OCI-LY1 (cell line): ENCODE measurements at regions not wholly inside any gene's neighbourhood (a gene's known extent, or its start where the extent isn't known, plus 50 kb on each side); places are given as distances from the start of the nearest gene placed in this dataset.

Experiments
- EZH2 ChIP-seq: fragments of 200-600 bp; sonication (generic), shearing (Covaris generic); IDR thresholded peaks from 2 replicates; pipeline ENCODE4 v1.8.0; 2017; ENCODE audit warnings: borderline replicate concordance, mixed run types, mild to moderate bottlenecking, antibody characterized with exemption, low read length, moderate library complexity, mixed read lengths
- TF ChIP-seq, protein P1 (sequence below): fragments of 200-600 bp; sonication (generic), shearing (Covaris generic); IDR thresholded peaks from 2 replicates; pipeline ENCODE4 v1.5.1; 2017; ENCODE audit warnings: mild to moderate bottlenecking, antibody characterized with exemption, low read length, moderate library complexity, mixed read lengths

DNA sequence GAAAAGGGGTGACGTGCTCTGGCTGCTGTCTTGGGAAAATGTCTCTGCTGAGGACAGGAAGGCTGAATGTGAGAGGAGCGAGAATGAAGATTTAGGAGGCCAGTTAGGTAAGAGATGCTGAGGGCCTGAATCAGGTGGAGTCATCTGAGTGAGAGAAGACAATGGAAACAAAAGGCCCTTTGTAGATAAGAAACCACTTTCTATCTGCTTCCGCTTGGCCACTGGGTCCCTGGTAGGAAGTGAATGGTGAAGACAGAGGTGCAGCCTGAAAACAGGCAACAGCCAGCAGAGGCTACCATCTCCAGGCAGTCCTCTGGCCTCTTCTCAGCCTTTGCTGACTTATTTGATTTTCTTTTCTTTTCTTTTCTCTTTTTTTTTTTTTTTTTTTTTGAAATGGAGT lies 374.0 kb upstream of the SLC14A2 start:
- TF ChIP-seq, protein P1, sequence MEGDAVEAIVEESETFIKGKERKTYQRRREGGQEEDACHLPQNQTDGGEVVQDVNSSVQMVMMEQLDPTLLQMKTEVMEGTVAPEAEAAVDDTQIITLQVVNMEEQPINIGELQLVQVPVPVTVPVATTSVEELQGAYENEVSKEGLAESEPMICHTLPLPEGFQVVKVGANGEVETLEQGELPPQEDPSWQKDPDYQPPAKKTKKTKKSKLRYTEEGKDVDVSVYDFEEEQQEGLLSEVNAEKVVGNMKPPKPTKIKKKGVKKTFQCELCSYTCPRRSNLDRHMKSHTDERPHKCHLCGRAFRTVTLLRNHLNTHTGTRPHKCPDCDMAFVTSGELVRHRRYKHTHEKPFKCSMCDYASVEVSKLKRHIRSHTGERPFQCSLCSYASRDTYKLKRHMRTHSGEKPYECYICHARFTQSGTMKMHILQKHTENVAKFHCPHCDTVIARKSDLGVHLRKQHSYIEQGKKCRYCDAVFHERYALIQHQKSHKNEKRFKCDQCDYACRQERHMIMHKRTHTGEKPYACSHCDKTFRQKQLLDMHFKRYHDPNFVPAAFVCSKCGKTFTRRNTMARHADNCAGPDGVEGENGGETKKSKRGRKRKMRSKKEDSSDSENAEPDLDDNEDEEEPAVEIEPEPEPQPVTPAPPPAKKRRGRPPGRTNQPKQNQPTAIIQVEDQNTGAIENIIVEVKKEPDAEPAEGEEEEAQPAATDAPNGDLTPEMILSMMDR = no peak
- TF ChIP-seq EZH2 = no peak
